Activated B cell treated with CpG ODN at 0.5 μM for 24 hours (primary cell): ENCODE measurements at regions not wholly inside any gene's neighbourhood (a gene's known extent, or its start where the extent isn't known, plus 50 kb on each side); places are given as distances from the start of the nearest gene placed in this dataset.

Experiments
- ATAC-seq: fragments of 200-7000 bp; cut with Tn5 transposase; one replicate; pipeline ENCODE4 v1.10.0; 2021; ENCODE audit warnings: low read depth, mild to moderate bottlenecking, moderate library complexity
- CTCF ChIA-PET: fragments of 350-600 bp; sonication (Branson Sonifier 250); formaldehyde crosslinking; loops from one replicate; lab custom pipeline; 2021; ENCODE audit warnings: antibody characterized with exemption; lab: Charles Lee
- POLR2A ChIA-PET: fragments of 350-600 bp; sonication (Branson Sonifier 250); formaldehyde crosslinking; loops from one replicate; lab custom pipeline; 2021; ENCODE audit warnings: antibody characterized with exemption; lab: Charles Lee
- DNase-seq: peaks from one replicate; pipeline ENCODE4 v3.0.0; 2022
- H3K27ac Mint-ChIP-seq: one replicate; pipeline ENCODE4 v1.8.0; 2020; ENCODE audit warnings: mixed read lengths
- H3K27me3 Mint-ChIP-seq: one replicate; pipeline ENCODE4 v1.8.0; 2021; ENCODE audit warnings: mixed read lengths
- H3K36me3 Mint-ChIP-seq: one replicate; pipeline ENCODE4 v1.8.0; 2021; ENCODE audit warnings: low read depth, mixed read lengths
- H3K4me1 Mint-ChIP-seq: one replicate; pipeline ENCODE4 v1.8.0; 2021; ENCODE audit warnings: mixed read lengths
- H3K4me3 Mint-ChIP-seq: one replicate; pipeline ENCODE4 v1.8.0; 2020; ENCODE audit warnings: mild to moderate bottlenecking, mixed read lengths
- H3K9me3 Mint-ChIP-seq: one replicate; pipeline ENCODE4 v1.8.0; 2020; ENCODE audit warnings: mixed read lengths
- intact Hi-C: fragments of 100-400 bp; cut with micrococcal nuclease; formaldehyde crosslinking; loops from one replicate; pipeline ENCODE4 v1.15.1; 2024
- TF ChIP-seq, protein P1 (sequence below): fragments of 200-600 bp; IDR thresholded peaks from one replicate; pipeline ENCODE4 v1.8.0; 2022; ENCODE audit warnings: antibody characterized with exemption, mild to moderate bottlenecking

GRCh38 chr2:129892773-129893172 lies 86.7 kb upstream of the RAB6C start:
- Mint-ChIP-seq H3K9me3 (no peaks in the 10 kb centered on the region), H3K36me3 (no peaks in the 10 kb centered on the region), H3K27ac (no peak overlapping the region), H3K4me3 (no peak overlapping the region), H3K4me1 (no peaks in the 10 kb centered on the region), H3K27me3 (peaks cover 26% of the 10 kb centered on the region)
- POLR2A ChIA-PET, result no interaction called here
- DNase-seq (no peak), ATAC-seq (no peak)
- CTCF ChIA-PET, result no interaction called here
- intact Hi-C loops, result no loop called here
- TF ChIP-seq, protein P1, sequence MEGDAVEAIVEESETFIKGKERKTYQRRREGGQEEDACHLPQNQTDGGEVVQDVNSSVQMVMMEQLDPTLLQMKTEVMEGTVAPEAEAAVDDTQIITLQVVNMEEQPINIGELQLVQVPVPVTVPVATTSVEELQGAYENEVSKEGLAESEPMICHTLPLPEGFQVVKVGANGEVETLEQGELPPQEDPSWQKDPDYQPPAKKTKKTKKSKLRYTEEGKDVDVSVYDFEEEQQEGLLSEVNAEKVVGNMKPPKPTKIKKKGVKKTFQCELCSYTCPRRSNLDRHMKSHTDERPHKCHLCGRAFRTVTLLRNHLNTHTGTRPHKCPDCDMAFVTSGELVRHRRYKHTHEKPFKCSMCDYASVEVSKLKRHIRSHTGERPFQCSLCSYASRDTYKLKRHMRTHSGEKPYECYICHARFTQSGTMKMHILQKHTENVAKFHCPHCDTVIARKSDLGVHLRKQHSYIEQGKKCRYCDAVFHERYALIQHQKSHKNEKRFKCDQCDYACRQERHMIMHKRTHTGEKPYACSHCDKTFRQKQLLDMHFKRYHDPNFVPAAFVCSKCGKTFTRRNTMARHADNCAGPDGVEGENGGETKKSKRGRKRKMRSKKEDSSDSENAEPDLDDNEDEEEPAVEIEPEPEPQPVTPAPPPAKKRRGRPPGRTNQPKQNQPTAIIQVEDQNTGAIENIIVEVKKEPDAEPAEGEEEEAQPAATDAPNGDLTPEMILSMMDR, result no peak

- DNase-seq (no peak), ATAC-seq (no peak)
- no peak overlapping the region for H3K4me3 Mint-ChIP-seq
- TF ChIP-seq, protein P1, result no peak
- H3K36me3 Mint-ChIP-seq, result no peaks in the 10 kb centered on the region
- H3K4me1 Mint-ChIP-seq, result no peaks in the 10 kb centered on the region
- ChIA-PET POLR2A (no interaction called here), CTCF (no interaction called here)
- no peaks in the 10 kb centered on the region for H3K9me3 Mint-ChIP-seq
- intact Hi-C loops, result no loop called here
- peaks cover 26% of the 10 kb centered on the region for H3K27me3 Mint-ChIP-seq
- H3K27ac Mint-ChIP-seq, result no peak overlapping the region
Observed at GRCh38 chr2:129893244-129893643, 86.2 kb upstream of the RAB6C start.

DNA sequence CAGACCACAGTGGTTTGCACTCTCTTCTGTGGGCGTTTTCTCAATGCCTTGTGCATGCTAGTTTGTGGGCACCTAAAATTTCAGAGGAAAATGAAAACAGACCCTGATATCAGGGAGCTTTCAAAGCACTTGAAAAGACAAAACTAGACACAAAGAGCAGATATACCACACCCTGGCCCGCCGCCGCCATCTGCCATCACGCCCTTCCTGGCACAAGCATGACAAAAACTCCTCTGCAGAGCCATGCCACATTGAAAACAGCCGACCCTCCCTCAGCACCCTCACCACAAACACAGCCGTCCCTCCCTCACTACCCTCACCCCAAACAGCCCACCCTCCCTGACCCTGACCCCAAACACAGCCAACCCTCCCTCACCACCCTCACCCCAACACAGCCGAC lies 84.8 kb upstream of the RAB6C start:
- Mint-ChIP-seq H3K4me3 (no peak overlapping the region), H3K9me3 (peaks cover 2% of the 10 kb centered on the region), H3K4me1 (no peaks in the 10 kb centered on the region), H3K36me3 (no peaks in the 10 kb centered on the region), H3K27ac (no peak overlapping the region), H3K27me3 (peaks cover 26% of the 10 kb centered on the region)
- ATAC-seq, result no peak
- CTCF ChIA-PET, result no interaction called here
- DNase-seq, result no peak
- intact Hi-C loops, result no loop called here
- POLR2A ChIA-PET, result no interaction called here
- TF ChIP-seq, protein P1, result no peak

DNA sequence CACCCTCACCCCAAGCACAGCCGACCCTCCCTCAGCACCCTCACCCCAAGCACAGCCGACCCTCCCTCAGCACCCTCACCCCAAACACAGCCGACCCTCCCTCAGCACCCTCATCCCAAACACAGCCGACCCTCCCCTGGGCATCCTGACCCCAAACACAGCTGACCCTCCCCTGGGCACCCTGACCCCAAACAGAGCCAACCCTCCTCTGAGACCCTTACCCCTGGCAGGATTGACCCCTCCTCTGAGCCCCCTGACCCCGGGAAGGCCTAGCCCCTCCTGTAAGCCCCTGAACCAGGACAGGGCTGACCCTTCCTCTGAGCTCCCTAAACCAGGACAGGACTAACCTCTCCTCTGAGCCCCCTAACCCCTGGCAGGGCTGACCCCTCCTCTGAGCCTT lies 84.4 kb upstream of the RAB6C start:
- no peaks in the 10 kb centered on the region for H3K36me3 Mint-ChIP-seq
- TF ChIP-seq, protein P1, result no peak
- no peak for DNase-seq
- ChIA-PET POLR2A (no interaction called here), CTCF (no interaction called here)
- H3K27me3 Mint-ChIP-seq, result peaks cover 25% of the 10 kb centered on the region
- ATAC-seq, result no peak
- no peak overlapping the region for H3K27ac Mint-ChIP-seq
- no peaks in the 10 kb centered on the region for H3K4me1 Mint-ChIP-seq
- H3K9me3 Mint-ChIP-seq, result peaks cover 2% of the 10 kb centered on the region
- intact Hi-C loops, result no loop called here
- no peak overlapping the region for H3K4me3 Mint-ChIP-seq

- POLR2A ChIA-PET, result no interaction called here
- Mint-ChIP-seq H3K27me3 (peaks cover 24% of the 10 kb centered on the region), H3K36me3 (no peaks in the 10 kb centered on the region), H3K4me1 (no peaks in the 10 kb centered on the region), H3K4me3 (no peak overlapping the region), H3K27ac (no peak overlapping the region), H3K9me3 (peaks cover 3% of the 10 kb centered on the region)
- TF ChIP-seq, protein P1, result no peak
- intact Hi-C loops, result no loop called here
- no peak for DNase-seq
- CTCF ChIA-PET, result no interaction called here
- no peak for ATAC-seq
Observed at GRCh38 chr2:129895526-129896082, 83.9 kb upstream of the RAB6C start.
